ENCODE measurements at regions not wholly inside any gene's neighbourhood (a gene's known extent, or its start where the extent isn't known, plus 50 kb on each side); places are given as distances from the start of the nearest gene placed in this dataset.

DNA sequence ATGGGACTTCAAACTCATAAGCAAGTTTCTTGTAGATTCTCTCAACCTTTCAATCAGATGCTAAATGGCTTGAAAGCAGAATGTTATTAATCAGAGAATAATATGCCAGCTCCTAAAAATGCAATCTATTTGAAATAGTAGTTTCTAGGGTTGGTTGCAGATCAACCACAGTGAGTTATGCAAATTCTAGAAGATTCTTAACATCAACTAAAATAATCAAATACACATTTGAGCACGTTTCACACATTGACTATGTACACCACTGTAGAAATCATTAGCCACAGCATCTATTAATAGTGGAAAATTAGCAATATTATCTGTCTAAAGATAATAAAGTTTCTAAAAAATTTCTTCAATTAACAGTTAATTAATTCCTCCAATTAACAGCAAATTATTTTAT lies 141.9 kb upstream of the GJE1 start:
- TF ChIP-seq, protein P1, sequence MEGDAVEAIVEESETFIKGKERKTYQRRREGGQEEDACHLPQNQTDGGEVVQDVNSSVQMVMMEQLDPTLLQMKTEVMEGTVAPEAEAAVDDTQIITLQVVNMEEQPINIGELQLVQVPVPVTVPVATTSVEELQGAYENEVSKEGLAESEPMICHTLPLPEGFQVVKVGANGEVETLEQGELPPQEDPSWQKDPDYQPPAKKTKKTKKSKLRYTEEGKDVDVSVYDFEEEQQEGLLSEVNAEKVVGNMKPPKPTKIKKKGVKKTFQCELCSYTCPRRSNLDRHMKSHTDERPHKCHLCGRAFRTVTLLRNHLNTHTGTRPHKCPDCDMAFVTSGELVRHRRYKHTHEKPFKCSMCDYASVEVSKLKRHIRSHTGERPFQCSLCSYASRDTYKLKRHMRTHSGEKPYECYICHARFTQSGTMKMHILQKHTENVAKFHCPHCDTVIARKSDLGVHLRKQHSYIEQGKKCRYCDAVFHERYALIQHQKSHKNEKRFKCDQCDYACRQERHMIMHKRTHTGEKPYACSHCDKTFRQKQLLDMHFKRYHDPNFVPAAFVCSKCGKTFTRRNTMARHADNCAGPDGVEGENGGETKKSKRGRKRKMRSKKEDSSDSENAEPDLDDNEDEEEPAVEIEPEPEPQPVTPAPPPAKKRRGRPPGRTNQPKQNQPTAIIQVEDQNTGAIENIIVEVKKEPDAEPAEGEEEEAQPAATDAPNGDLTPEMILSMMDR (IDR thresholded peaks at IDR 0.05; ENCODE audit: insufficient read depth, low read depth, low read length, missing control alignments), result no peak
- DNase-seq (ENCODE audit: low read depth), result no peak
- H3K4me3 ChIP-seq (ENCODE audit: low read length), result no peak overlapping the region

GRCh38 chr6:141989706-141989959 lies 143.1 kb upstream of the GJE1 start:
- TF ChIP-seq, protein P1 (IDR thresholded peaks at IDR 0.05; ENCODE audit: insufficient read depth, low read depth, low read length, missing control alignments), result no peak
- DNase-seq (ENCODE audit: low read depth), result no peak
- no peak overlapping the region for H3K4me3 ChIP-seq (ENCODE audit: low read length)

DNA sequence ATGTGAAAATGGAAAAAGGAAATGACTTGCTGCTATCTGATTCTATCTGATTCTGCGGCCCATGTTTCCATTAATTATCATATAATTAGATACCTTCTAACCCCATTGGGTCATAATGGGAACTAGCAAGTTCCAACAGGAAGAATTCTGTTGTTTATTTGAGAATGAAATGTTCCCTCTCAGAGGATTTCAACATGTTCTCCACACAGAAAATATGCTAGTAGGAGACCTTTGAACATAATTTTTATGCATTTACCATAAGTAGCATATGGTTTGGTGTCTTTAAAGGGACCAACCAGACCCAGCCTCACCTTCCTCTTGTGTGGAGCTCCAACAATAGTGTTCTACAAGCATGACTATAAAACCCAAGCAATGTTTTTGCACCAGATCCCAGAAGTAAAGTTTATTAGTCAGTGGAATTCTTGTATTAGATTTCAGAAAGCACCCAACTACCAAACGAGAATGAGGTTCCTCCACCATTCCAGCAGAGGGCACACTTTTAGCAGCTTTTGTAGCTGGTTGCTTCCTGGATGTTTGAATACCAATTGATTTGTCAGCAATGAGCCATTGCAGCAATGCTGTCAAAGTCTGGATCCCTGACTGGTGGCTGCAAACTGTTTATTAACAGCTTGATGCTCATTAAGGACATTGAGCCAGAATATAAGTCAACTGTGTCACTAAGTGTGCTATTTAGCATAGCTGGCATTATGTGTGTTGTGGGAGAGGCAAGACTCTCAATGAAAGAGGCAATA lies 143.6 kb upstream of the GJE1 start:
- TF ChIP-seq, protein P1 (IDR thresholded peaks at IDR 0.05; ENCODE audit: insufficient read depth, low read depth, low read length, missing control alignments), result peak; percentile 95

DNA sequence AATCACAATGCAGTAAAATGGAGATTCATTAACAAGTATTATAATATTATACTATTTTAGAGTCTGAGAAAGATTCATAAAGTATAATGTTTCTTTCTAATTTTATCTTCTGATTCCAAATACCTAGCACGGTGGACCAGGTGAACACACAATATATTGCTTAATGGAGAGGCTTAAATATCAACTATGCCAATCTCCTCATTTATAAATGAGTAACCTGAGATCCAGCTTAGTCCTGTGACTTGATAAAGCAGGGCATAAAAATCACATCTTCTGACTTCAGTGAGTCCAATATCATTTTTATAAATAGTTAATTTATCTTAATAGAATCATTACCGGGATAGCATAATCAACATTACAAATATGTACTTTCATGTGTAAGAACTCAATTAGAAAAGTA lies 144.4 kb upstream of the GJE1 start:
- TF ChIP-seq, protein P1 (IDR thresholded peaks at IDR 0.05; ENCODE audit: insufficient read depth, low read depth, low read length, missing control alignments), result no peak
- no peak for DNase-seq (ENCODE audit: low read depth)
- no peak overlapping the region for H3K4me3 ChIP-seq (ENCODE audit: low read length)

More for the DNA sequence above, 143.6 kb upstream of the GJE1 start:
- DNase-seq (ENCODE audit: low read depth), result peak; percentile 85
- no peak overlapping the region for H3K4me3 ChIP-seq (ENCODE audit: low read length)

- DNase-seq (ENCODE audit: low read depth), result no peak
- TF ChIP-seq, protein P1 (IDR thresholded peaks at IDR 0.05; ENCODE audit: insufficient read depth, low read depth, low read length, missing control alignments), result no peak
- H3K4me3 ChIP-seq (ENCODE audit: low read length), result no peak overlapping the region
Observed at GRCh38 chr6:141986457-141986856, 146.3 kb upstream of the GJE1 start.

DNA sequence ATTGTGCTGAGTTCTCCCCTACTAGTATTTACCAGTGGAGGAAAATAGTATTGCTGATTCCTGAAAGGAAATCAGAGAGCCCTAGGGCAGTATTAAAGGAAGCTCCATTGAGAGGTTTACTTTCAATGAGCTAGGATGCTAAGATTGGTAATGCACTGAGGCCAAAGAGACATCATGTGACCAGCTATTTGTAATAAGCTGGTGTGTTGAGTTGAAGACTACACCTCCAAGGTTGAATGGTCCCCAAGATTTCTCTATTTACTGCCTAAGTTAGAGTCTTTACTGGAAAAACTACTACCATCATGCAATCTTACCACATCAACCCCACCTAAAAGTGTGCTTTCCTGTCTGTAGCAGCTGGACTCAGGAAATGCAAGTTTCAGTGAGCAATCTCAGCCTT lies 151.5 kb upstream of the GJE1 start:
- no peak for DNase-seq (ENCODE audit: low read depth)
- no peak overlapping the region for H3K4me3 ChIP-seq (ENCODE audit: low read length)
- TF ChIP-seq, protein P1 (IDR thresholded peaks at IDR 0.05; ENCODE audit: insufficient read depth, low read depth, low read length, missing control alignments), result no peak

DNA sequence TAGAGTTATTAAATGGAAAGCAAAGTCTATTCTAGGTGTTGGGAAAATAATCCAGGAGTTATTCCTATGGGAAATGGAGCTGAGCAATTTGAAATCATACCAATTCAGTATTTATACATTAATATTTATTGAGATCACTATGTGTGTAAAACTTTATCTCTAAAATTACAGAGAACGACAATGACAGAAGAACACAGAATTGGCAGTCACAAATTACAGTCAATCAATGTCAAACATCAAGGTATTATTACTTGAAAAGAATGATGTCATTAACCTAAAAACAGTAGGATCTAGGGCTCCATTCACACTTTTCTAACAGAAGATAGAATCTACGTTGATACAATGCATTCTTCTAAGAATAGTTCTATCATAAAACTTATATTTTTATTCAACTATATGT lies 154.9 kb upstream of the GJE1 start:
- TF ChIP-seq, protein P1 (IDR thresholded peaks at IDR 0.05; ENCODE audit: insufficient read depth, low read depth, low read length, missing control alignments), result no peak
- DNase-seq (ENCODE audit: low read depth), result no peak
- H3K4me3 ChIP-seq (ENCODE audit: low read length), result no peak overlapping the region

Data from epithelial cell of esophagus (primary cell).